Stimulated activated CD4-positive, alpha-beta T cell treated with anti-CD3 and anti-CD28 coated beads, Interleukin-1b, Interleukin-23, amount 100 ng/mL, for 1 hour (primary cell): ENCODE measurements at regions not wholly inside any gene's neighbourhood (a gene's known extent, or its start where the extent isn't known, plus 50 kb on each side); places are given as distances from the start of the nearest gene placed in this dataset.
"Not testable (repeated sequence)": the region's sequence is repeated elsewhere in the genome, so short reads cannot be mapped to it uniquely, and the experiment has no call there.

Source experiments
- DNase-seq, 2 donors: peaks; one replicate each; pipeline ENCODE4 v3.0.0-alpha.2; 2020; ENCODE audit warnings: low read depth in 2 of 2

DNA sequence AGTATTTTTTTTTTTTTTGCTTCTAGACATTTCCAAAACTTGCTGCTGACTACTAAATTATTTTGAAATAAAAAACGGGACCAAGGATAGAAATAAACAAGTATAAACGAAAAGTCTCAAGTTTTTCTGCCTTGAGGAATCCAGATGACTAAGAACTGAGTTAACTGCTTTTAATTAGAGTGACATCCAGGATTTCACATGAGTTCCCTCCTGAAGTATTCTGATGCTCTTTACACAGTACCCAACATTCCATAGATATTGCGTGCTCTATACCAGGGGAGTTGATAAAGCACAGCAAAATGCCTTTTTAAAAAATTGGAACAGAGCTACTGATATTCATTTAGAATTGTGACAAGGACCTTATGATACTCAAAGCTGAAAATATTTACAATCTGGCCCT, 618.0 kb downstream of the CCDC85A start:
- DNase-seq = no peak

DNA sequence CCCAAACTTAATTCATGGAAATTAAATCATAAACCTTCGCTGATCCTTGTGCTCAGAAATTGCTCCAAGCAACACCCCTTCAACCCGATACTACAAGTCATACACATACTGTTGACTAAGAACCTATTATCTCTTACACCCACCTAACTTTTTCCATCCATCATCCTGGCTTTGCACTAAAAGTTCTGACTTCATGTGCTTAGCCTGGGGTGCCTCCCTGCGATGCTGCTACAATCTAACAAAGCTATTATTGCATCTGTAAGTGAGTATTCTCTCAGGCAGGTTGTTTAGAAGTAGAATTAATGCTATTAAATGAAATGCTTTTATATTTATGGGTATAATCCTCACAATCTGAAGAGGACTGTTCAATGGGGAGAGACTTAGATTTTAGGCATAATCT, 619.8 kb downstream of the CCDC85A start:
- no peak for DNase-seq

DNA sequence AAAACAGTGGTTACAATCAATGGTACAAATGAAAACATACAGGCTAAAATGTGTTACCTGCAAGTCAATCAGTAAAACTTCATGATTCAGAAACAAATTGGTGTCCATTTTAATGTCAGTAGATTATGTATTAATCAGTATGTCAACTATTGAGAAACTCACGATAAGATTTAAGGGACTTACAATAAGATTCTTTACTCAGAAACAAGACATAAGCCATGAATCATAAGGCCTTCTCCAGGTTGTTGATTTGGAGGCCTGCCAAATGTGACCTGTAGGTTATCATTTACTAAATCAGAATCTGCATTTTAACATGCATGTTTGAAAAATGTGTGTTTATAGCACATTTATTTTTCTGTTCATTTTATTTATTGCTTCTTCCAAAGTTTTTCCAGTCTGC, 623.1 kb downstream of the CCDC85A start:
- DNase-seq = no peak

DNA sequence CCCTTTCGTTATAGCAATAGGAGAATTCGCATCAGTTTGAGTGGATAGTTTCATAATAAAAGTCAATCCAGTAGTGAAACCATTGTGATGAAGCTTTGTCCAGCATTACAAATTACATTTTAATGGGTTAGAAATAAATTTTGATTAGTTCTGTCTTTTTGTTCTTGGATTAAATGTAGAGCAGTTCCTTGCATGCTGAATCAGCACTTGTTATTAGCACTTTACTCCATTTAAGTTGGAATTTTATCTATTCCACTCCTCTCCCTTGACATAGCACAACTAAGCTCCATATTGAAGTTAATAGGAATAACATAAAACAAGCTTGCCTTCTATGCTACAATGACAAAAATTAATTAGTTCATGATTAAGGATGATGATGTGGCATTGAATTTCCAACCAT, 624.1 kb downstream of the CCDC85A start:
- no peak for DNase-seq

DNA sequence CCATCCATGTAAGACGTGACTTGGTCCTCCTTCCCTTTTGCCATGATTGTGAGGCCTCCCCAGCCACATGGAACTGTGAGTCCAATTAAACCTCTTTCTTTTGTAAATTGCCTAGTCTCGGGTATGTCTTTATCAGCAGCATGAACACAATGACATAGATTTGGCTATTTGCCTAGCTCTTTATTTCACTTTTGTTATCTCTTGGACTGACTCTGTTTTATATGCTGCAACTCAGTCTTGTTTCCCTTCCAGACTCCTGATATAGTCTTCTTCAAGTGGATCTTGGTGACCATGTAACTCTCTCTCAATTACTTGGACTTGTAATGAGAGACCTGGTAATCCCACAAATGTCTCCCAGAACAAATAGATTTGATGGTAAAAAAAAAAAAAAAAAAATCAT, 627.6 kb downstream of the CCDC85A start:
- no peak for DNase-seq

DNA sequence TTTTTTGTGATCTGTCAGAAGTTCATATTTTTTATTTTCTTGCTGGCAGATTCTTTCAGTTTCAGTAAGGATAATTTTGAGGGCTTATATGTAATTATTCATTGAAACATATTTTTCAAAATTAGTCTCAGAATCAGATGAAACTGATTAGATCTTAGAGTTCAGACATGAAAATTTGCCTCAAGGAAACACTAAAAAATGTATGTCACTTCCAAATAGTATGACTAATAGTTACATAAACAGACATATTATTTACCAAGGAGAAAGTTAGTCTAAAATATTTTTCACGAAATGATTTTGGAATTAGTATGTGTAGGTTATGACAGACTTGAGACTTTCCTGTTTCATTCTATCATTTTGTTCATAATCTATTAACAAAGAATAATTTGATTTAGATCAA, 628.6 kb downstream of the CCDC85A start:
- no peak for DNase-seq

DNA sequence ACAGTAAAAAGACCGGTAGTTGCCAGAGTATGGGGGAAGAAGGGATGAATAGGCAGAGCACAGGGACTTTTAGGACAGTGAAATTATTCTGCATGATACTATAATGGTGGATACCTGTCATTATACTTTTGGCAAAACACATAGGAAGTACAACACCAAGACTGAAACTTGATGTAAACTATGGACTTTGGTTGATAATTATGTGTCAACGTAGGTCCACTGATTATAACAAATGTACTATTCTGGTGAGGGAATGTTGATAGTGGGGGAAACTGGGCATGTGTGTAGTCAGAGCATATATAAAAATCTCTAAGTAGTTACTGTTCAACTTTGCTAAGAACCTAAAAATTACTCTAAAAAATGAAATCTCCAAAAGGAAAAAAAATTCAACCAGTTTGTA, 629.7 kb downstream of the CCDC85A start:
- no peak for DNase-seq

DNA sequence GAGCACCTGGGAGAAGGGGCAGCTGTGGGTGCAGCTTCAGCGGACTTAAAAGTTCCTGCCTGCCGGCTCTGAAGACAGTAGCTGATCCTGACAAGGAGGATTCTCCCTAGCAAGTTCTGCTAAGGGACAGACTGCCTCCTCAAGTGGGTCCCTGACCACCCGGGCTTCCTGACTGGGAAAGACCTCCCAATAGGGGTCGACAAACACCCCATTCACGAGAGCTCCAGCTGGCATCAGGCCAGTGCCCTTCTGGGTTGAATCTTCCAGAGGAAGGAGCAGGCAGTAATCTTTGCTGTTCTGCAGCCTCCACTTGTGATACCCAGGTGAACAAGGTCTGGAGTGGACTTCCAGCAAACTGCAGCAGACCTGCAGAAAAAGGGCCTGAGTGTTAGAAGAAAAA, 632.9 kb downstream of the CCDC85A start:
- DNase-seq = no peak

DNA sequence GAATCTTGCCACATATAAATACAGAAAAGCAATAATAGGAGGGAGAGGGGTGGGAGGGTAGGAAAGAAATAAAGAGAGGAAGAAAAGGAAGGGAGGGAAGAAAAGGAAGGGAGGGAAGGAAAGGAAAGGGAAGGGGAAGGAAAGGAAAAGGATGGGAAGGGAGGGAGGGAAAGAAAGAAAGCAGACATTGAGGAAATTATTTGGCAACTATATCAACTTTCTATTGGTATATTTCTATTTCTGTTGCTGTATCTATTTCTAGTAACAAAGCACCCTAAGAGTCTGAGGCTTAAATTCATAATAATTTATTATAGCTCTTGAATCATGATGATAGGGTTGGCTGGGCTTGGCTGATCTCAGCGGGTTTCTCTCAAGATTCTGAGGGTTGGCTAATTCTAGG, 648.0 kb downstream of the CCDC85A start:
- no peak for DNase-seq

DNA sequence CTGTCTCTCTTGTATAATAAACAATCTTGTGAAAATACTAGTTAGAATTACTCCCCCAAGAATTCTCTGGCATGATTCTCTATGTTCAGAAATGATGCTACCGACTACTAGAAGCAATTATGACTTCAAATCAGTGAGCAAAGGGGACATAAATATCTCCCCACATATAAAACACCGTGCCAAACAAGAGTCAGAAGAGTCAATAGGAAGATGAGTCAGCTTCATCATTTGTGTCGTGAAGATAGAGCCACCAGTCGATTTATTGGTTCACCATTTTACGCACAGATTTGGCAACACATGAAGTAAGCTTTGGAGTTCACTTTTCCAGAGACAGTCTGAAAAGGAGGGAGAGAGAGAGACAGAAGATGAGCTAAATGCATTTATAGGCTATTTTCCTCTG, 650.9 kb downstream of the CCDC85A start:
- DNase-seq = no peak

DNA sequence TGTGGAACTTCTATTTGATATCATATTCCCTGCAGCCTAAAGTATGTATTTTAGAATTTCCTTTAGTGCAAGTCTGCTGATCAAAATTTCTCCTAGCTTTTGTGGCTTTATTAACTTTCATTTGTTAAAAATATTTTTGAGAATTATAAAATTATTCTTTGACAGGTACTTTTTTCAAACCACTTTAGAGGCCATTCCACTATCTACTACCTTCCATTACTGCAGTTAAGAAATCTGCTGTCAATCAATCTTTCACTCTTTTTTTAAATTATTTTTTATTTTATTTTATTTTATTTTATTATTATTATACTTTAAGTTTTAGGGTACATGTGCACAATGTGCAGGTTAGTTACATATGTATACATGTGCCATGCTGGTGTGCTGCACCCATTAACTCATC, 656.2 kb downstream of the CCDC85A start:
- not testable (repeated sequence) for DNase-seq

DNA sequence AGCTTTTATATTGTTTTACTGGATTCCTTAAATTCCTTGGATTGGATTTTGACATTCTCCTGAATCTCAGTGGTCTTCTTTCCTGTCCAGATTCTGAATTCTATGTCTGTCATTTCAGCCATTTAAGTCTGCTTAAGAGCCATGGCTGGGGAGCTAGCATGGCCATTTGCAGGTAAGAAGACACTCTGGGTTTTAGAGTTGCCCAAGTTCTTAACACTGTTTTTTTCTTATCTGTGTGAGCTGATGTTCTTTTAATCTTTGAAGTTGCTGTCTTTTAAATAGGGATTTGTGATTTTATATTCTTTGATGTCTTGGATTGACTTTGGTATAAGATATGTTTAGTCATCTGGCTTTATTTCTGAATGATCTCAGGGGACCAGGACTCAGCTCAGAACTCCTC, 677.2 kb downstream of the CCDC85A start:
- DNase-seq = no peak

DNA sequence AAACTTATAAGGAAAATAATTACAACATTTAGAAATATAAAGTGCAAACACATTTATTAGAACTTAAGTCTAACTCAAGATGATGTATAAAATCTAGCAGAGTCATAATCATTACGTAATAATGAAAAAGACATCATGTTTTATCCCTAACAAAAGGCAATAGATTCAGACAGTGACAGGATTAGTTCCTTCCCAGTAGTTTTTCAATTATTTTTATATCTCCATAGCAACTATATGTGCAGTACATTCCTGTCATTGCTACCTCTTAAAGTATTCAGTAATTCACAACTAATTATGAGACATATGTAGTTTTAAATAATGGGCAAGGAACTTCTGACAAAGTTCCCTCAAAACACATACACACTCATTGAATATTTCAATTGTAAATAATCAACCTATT, 687.9 kb downstream of the CCDC85A start:
- no peak for DNase-seq

DNA sequence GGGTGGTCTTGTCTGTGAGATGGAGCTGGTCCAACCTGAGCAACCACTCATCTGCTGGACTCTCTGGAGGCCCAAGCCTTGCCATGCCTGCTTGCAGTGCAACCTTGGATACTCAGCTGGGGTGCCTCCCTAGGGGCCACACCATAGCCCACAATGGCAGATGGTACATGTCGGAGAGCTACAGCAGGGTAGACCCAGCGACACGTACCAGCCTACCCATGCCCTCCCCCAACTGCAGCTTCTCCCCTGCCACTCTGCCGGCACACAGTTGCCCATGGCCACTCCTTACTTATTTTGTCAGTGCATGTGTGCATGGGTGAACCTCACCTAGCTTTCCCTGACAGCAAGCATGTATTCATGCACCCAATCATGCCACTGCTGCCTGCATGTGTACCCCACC, 690.9 kb downstream of the CCDC85A start:
- no peak for DNase-seq

DNA sequence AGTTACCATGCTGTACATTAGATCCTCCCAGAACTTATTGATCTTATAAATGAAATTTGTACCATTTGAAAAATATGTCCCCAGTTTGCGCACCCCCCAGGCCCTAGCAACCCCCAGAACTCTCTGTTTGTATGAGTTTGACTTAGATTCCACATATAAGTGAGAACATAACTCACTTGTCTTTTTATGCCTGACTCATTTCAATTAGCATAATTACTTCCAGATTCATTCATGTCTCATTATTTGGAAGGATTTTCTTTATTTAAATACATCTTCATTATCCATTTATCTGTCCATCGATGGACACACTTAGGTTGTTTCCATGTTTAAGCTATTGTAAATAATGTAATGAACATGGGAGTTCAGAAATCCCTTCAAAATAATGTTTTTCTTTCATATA, 705.9 kb downstream of the CCDC85A start:
- DNase-seq = no peak

DNA sequence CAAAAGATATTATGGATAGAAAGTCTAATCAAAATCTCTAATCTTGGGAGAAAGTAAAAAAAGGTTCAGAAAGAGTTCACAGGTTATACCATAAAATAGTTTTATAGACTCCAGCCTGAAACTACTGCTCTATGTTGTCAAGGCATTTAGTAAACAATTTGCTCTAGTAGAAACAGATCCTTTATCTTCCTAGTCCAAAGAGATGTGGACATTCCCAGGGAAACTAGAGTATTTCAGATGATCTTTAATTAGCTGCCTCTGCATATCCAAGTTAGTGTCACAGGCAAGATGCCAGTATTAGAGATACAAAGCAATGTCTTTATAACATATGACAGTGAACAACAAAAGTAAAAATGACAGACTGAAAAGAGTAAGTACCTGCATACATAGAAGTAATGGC, 708.6 kb downstream of the CCDC85A start:
- DNase-seq = no peak

DNA sequence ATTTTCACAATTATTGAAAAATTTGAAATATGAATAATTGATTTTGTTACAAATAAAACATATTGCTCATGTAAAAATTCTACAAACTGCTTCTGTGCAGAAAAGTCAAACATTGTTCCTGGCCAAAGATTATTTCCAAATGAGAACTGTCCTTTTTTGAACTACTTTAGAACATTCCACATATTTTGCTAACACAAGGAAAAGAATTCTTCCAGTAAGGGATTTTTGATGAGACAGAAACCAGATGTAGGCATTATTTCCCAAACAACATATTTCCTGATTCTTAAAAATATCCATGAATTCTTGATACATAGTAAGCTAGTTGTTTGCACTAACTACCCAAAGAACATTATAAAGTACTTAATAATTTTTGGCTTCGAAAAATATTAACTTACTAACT, 715.2 kb downstream of the CCDC85A start:
- no peak for DNase-seq

DNA sequence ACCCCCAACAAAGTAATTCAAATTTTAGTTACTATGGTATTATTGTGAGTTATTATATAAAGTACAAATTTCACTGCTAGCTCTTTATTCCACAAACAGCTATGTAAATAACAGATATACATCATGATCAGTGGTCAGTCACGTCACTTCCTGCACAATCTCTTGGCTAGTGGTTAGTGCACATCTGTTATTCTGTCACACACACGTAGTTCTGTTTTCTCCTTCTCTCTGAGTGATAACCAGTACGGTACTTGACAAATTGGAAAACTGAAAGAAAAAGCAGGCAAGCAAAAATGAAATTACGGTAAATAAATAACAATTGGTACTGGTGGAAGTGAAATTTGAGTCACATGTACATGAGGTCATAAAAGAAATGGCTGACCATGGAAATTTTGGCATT, 728.7 kb downstream of the CCDC85A start:
- no peak for DNase-seq

DNA sequence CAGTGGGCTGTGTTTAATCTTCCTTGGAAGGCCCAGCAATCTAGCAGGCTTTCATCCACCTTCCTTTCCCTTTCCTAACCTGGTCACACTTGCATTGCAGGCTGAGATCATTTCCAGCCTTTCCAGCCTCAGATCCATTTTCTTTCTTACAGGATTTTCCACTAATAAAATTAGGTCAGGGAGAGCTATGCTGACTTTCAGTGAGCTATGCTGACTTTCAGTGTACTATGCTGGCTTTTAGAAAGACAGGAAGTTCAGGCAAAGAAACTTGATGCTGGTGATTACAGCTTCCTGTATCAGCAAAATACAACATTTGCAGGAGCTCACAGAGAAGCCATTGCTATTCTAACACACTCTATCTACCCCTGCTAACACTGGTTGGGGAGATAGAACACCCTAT, 735.0 kb downstream of the CCDC85A start:
- DNase-seq = no peak

DNA sequence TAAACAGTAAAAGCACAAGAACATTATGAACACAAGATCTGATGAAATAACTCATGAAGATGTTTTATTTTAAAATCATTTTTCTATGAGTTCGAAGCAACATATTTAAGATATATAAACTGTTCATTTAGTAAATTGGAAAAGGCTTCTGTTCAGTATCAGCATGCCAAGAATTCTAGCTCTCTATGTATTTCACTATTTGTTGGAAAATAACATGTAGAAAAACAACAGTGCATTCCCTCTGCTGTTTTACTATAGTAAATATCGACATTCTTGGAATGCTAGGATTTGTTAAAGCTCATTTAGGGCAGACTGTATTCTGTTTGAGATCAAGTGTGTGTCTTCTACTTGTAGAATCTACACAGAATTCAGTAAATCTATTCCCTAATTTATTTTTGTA, 750.2 kb downstream of the CCDC85A start:
- no peak for DNase-seq

DNA sequence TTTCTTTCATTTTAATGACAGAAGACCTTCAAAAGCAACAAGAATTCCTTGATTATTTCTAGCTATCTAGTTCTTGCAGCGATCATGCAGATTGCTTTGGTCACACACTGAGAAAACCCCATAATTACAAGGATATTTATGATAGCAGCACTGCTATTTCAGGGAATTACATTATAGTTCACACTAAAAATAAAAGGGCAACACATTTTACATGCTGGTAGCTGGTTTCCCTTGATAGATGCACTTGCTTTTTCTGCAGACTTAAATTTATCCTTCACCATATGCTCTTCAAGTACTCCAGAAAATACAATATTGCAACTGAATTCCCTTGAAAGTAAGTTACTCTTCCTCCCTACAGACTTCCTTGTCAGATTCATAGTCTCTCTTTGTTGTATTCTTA, 751.1 kb downstream of the CCDC85A start:
- DNase-seq = no peak

DNA sequence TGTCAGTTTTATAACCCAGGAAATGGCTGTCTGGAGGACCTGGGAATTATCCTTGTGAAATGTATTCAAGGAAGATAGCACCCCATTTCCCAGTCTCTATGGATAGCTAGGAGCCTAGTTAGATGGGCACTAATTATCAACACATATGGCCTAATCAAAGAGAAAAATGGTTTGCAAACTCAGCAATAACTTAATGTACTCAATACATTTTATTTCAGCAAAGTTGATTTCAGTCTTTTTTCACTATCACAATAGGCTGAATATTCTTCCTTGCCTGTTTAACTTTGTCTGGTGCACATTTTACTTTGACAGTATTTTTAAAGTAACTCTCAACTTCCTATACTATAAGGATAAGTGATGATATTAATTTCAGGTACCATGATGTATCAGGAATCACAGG, 756.3 kb downstream of the CCDC85A start:
- no peak for DNase-seq

DNA sequence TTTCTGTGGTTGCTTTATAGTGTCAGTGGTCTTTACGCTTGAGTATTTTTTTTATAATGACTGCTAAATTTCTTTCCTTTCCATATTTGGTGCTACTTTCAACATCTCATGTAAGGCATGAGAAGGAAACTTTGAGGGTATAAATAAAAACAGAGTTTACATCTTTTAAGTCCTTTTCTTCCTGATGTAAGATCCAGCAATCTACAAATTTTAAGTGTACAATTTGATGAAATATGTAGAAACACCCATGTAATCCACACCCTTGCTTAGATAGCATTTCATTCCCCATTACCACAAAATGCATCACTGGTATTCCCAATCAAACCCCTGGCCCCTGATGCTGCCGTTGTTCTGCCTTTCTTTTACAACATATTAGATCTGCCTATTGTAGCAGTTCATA, 769.1 kb downstream of the CCDC85A start:
- DNase-seq = no peak

DNA sequence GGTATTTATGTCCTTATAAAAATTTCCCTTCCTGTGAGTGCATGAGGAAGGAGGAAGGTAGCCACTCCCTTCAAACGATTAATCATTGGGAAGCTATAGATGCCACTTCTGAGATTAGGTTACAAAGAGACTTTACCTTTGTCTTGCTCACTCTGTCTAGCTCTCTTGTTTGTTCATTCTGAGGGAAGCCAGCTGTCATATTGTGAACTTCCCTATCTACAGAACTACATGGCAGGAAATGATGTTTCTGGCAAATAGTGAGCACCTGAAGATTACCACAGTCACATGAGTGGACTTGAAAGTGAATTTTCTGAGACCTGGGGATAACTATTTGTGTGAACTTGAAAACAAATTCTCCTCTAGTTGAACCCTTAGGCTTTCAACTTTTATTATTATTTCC, 776.8 kb downstream of the CCDC85A start:
- DNase-seq = no peak

DNA sequence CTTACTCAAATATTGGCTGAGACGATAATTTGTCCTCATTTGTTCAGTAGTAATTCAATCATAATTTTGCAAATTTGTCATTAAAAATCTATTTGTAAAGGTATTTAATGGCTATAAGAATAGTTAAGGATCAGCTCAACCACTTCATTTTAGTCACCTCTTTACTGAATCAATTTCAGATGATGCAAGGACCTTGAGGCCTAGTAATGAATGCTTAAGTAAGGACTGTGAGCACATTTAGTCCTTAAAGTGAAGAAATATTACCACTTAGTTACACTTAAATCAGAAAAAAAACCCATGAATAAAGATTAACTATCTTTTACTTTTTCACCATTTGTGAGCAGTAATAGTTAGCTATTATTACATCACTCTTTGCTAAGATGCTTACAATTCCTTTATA, 778.9 kb downstream of the CCDC85A start:
- DNase-seq = no peak
